OCI-LY1 (cell line): ENCODE measurements at regions not wholly inside any gene's neighbourhood (a gene's known extent, or its start where the extent isn't known, plus 50 kb on each side); places are given as distances from the start of the nearest gene placed in this dataset.

Experiments used
- H2AFZ ChIP-seq: fragments of 200-600 bp; sonication (generic), shearing (Covaris generic); 2 replicates; pipeline ENCODE4 v1.6.0; 2014; ENCODE audit warnings: antibody characterized with exemption, mild to moderate bottlenecking, low read length
- H3F3A ChIP-seq: fragments of 200-600 bp; sonication (generic), shearing (Covaris generic); 2 replicates; pipeline ENCODE4 v1.6.0; 2014; ENCODE audit warnings: mild to moderate bottlenecking, antibody characterized with exemption, low read length, moderate library complexity; ENCODE audit not compliant: insufficient read depth
- H3K27ac ChIP-seq: fragments of 200-600 bp; sonication (generic); 2 replicates; pipeline ENCODE4 v1.5.1; 2014; ENCODE audit warnings: low read length, mixed run types, mild to moderate bottlenecking, low read depth; ENCODE audit not compliant: poor library complexity, severe bottlenecking
- H3K27me3 ChIP-seq: fragments of 200-600 bp; sonication (generic); 2 replicates; pipeline ENCODE4 v1.6.0; 2014; ENCODE audit warnings: antibody characterized with exemption, mild to moderate bottlenecking, low read length, moderate library complexity; ENCODE audit not compliant: insufficient read depth
- H3K36me3 ChIP-seq: fragments of 200-600 bp; sonication (generic); 2 replicates; pipeline ENCODE4 v1.6.1; 2014; ENCODE audit warnings: mild to moderate bottlenecking, antibody characterized with exemption, low read length, moderate library complexity, mixed read lengths; ENCODE audit not compliant: insufficient read depth
- H3K4me1 ChIP-seq: fragments of 200-600 bp; sonication (generic); 2 replicates; pipeline ENCODE4 v1.5.1; 2014; ENCODE audit warnings: mild to moderate bottlenecking, low read length, moderate library complexity; ENCODE audit not compliant: insufficient read depth, severe bottlenecking
- H3K4me2 ChIP-seq: fragments of 200-600 bp; sonication (generic), shearing (Covaris generic); 2 replicates; pipeline ENCODE4 v1.6.1; 2014; ENCODE audit warnings: low read length
- H3K4me3 ChIP-seq: fragments of 200-600 bp; sonication (generic); 2 replicates; pipeline ENCODE4 v1.5.1; 2014; ENCODE audit warnings: low read length, low read depth, mild to moderate bottlenecking, mixed read lengths; ENCODE audit not compliant: poor library complexity, severe bottlenecking
- H3K79me2 ChIP-seq: fragments of 200-600 bp; shearing (Covaris generic); 2 replicates; pipeline ENCODE4 v1.6.1; 2016; ENCODE audit warnings: mixed run types, low read length, mixed read lengths; ENCODE audit not compliant: insufficient read depth
- H3K9ac ChIP-seq: fragments of 200-600 bp; sonication (generic), shearing (Covaris generic); 2 replicates; pipeline ENCODE4 v1.6.1; 2014; ENCODE audit warnings: mild to moderate bottlenecking, low read length, mixed read lengths
- H3K9me2 ChIP-seq: fragments of 200-600 bp; sonication (generic), shearing (Covaris generic); 2 replicates; pipeline ENCODE4 v1.6.1; 2014; ENCODE audit warnings: low read depth, mild to moderate bottlenecking, low read length, mixed read lengths
- H3K9me3 ChIP-seq: fragments of 200-600 bp; shearing (Covaris generic); 2 replicates; pipeline ENCODE4 v1.6.1; 2014; ENCODE audit warnings: low read length, mixed read lengths
- H4K20me1 ChIP-seq: fragments of 200-600 bp; sonication (generic), shearing (Covaris generic); 2 replicates; pipeline ENCODE4 v1.6.0; 2016; ENCODE audit warnings: mild to moderate bottlenecking, low read length; ENCODE audit not compliant: insufficient read depth
- EZH2 ChIP-seq: fragments of 200-600 bp; sonication (generic), shearing (Covaris generic); IDR thresholded peaks from 2 replicates; pipeline ENCODE4 v1.8.0; 2017; ENCODE audit warnings: borderline replicate concordance, mixed run types, mild to moderate bottlenecking, antibody characterized with exemption, low read length, moderate library complexity, mixed read lengths
- TF ChIP-seq, protein P1 (sequence below): fragments of 200-600 bp; sonication (generic), shearing (Covaris generic); IDR thresholded peaks from 2 replicates; pipeline ENCODE4 v1.5.1; 2017; ENCODE audit warnings: mild to moderate bottlenecking, antibody characterized with exemption, low read length, moderate library complexity, mixed read lengths

DNA sequence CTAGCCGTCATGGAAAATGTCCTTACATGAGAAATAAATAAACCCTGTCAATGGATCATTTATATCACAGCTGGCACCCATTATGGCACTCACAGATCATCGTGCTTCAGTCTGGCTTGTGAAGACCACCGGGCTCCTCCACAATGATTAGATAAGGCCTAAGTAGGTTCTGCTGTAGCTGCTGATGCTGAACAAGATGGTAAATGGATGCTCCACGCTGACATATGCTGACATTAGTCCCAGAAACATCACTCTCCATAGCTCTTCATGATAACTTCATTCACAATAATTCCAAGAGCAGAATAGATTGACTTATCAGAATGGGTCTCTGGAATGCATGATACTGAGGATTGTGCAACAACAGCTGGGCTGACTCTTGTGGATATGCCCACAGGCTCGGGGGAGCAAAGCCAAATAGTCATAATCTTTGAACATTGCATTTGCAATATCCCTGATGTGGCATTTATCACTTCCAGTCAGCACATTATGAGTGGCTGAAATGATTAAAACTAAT lies 63.8 kb upstream of the RXFP2 start:
- Histone ChIP-seq H3F3A (no peaks in the 10 kb centered on the region), H3K4me1 (no peaks in the 10 kb centered on the region), H3K4me3 (no peak overlapping the region), H3K9me2 (no peaks in the 10 kb centered on the region), H4K20me1 (no peaks in the 10 kb centered on the region), H3K27ac (no peak overlapping the region), H3K79me2 (no peaks in the 10 kb centered on the region), H3K9me3 (no peaks in the 10 kb centered on the region), H2AFZ (no peak overlapping the region), H3K27me3 (no peaks in the 10 kb centered on the region), H3K4me2 (no peak overlapping the region), H3K9ac (no peak overlapping the region), H3K36me3 (no peaks in the 10 kb centered on the region)
- no peak for TF ChIP-seq EZH2
- TF ChIP-seq, protein P1, sequence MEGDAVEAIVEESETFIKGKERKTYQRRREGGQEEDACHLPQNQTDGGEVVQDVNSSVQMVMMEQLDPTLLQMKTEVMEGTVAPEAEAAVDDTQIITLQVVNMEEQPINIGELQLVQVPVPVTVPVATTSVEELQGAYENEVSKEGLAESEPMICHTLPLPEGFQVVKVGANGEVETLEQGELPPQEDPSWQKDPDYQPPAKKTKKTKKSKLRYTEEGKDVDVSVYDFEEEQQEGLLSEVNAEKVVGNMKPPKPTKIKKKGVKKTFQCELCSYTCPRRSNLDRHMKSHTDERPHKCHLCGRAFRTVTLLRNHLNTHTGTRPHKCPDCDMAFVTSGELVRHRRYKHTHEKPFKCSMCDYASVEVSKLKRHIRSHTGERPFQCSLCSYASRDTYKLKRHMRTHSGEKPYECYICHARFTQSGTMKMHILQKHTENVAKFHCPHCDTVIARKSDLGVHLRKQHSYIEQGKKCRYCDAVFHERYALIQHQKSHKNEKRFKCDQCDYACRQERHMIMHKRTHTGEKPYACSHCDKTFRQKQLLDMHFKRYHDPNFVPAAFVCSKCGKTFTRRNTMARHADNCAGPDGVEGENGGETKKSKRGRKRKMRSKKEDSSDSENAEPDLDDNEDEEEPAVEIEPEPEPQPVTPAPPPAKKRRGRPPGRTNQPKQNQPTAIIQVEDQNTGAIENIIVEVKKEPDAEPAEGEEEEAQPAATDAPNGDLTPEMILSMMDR, result no peak

DNA sequence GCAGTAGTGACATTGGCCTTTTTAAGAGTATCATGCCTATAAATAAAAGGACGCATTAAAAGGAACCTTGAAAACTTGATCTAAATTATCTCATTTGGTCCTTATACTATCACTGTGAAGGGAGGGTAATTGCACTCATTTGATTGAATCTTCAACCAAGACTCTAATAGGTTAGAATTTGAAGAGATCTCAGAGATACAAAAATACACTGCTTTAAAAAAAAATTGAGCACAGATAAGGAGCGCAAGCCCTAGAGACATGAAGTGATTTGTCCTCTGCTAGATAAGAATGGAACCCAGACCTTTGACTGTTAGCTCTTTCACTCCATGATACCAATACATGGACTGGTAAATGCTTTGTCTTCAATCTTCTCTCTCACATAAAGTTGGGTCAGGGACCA lies 58.2 kb upstream of the RXFP2 start:
- Histone ChIP-seq H3K4me1 (no peaks in the 10 kb centered on the region), H3K9me2 (no peaks in the 10 kb centered on the region), H3K79me2 (no peaks in the 10 kb centered on the region), H3K4me3 (no peak overlapping the region), H2AFZ (no peak overlapping the region), H3F3A (no peaks in the 10 kb centered on the region), H3K27ac (no peak overlapping the region), H3K27me3 (no peaks in the 10 kb centered on the region), H3K36me3 (no peaks in the 10 kb centered on the region), H3K4me2 (no peak overlapping the region), H3K9me3 (no peaks in the 10 kb centered on the region), H3K9ac (no peak overlapping the region), H4K20me1 (no peaks in the 10 kb centered on the region)
- TF ChIP-seq, protein P1, result no peak
- no peak for TF ChIP-seq EZH2

DNA sequence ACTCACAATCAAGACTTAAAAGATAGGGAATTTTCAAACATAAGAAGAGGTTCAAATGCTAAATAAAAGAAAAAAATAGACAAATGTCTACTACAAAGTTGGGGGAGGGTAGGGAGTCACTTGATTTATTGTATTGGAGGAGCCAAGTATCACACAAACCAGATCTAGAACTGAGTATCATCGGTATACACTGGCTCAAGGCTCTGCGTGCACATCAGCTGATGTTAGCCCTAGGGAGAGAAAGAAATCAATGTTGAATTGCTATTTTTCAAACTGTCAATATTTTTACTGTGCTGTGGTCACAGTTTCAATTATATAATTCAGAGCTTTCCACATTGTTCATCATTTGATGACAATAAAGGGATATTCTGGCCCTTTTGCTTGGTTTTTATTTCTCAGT lies 54.9 kb upstream of the RXFP2 start:
- H3K4me2 ChIP-seq, result no peak overlapping the region
- no peaks in the 10 kb centered on the region for H3K9me2 ChIP-seq
- H3K36me3 ChIP-seq, result no peaks in the 10 kb centered on the region
- H3K4me1 ChIP-seq, result no peaks in the 10 kb centered on the region
- H3K27me3 ChIP-seq, result no peaks in the 10 kb centered on the region
- H3K9ac ChIP-seq, result no peak overlapping the region
- H3K9me3 ChIP-seq, result no peaks in the 10 kb centered on the region
- no peak overlapping the region for H2AFZ ChIP-seq
- no peaks in the 10 kb centered on the region for H3F3A ChIP-seq
- H4K20me1 ChIP-seq, result no peaks in the 10 kb centered on the region
- TF ChIP-seq, protein P1, result no peak
- no peak for TF ChIP-seq EZH2
- H3K4me3 ChIP-seq, result no peak overlapping the region
- H3K79me2 ChIP-seq, result no peaks in the 10 kb centered on the region
- no peak overlapping the region for H3K27ac ChIP-seq
